Ishikawa (cell line): ENCODE measurements at regions not wholly inside any gene's neighbourhood (a gene's known extent, or its start where the extent isn't known, plus 50 kb on each side); places are given as distances from the start of the nearest gene placed in this dataset.

ENCODE experiments used
- CEBPB ChIP-seq: IDR thresholded peaks from 2 replicates; pipeline ENCODE4 v1.6.1; 2012
- CREB1 ChIP-seq: IDR thresholded peaks from 2 replicates; pipeline ENCODE4 v1.6.1; 2012; ENCODE audit warnings: low read depth
- EGR1 ChIP-seq: IDR thresholded peaks from 2 replicates; pipeline ENCODE4 v1.6.1; 2012
- EP300 ChIP-seq: IDR thresholded peaks from 2 replicates; pipeline ENCODE4 v1.6.1; 2012; ENCODE audit warnings: borderline replicate concordance
- FOXM1 ChIP-seq: IDR thresholded peaks from 2 replicates; pipeline ENCODE4 v1.6.1; 2012; ENCODE audit warnings: low read depth, borderline replicate concordance
- NFIC ChIP-seq: IDR thresholded peaks from 2 replicates; pipeline ENCODE4 v1.6.1; 2012
- RAD21 ChIP-seq: IDR thresholded peaks from 2 replicates; pipeline ENCODE4 v1.6.1; 2012; ENCODE audit warnings: low read depth
- TAF1 ChIP-seq: IDR thresholded peaks from 2 replicates; pipeline ENCODE4 v1.6.1; 2012; ENCODE audit warnings: low read depth, mild to moderate bottlenecking
- TCF12 ChIP-seq: IDR thresholded peaks from 2 replicates; pipeline ENCODE4 v1.6.1; 2012; ENCODE audit warnings: low read depth
- TEAD4 ChIP-seq: IDR thresholded peaks from 2 replicates; pipeline ENCODE4 v1.6.1; 2012
- YY1 ChIP-seq: IDR thresholded peaks from 2 replicates; pipeline ENCODE4 v1.6.1; 2012; ENCODE audit warnings: low read depth
- ZBTB7A ChIP-seq: IDR thresholded peaks from 2 replicates; pipeline ENCODE4 v1.6.1; 2012; ENCODE audit warnings: low read depth
- TF ChIP-seq, protein P1 (sequence below): IDR thresholded peaks from 2 replicates; pipeline ENCODE4 v1.6.1; 2012
- TF ChIP-seq, protein P2 (sequence below): IDR thresholded peaks from 2 replicates; pipeline ENCODE4 v1.6.1; 2012; ENCODE audit warnings: low read depth, mild to moderate bottlenecking
- TF ChIP-seq, protein P3 (sequence below): IDR thresholded peaks from 2 replicates; pipeline ENCODE4 v1.6.1; 2012

DNA sequence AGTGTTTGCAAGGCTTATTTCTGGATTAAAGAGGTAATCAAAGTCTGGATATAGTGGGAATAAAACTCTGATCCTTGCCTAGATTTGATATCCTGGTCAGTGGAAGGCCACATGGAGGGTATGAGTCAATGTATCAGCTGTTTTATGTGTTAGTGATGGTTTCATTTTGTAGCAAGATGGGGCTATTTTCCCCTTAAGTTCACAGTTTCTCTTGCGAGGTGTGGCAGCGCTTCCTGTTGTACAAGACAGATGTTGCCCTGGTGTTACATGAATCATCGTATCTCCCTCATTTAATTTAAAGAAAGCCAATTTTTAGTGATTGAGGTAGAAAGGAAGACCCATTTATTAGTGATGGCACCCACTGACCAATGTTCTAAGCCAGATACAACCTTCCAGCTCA, 220.2 kb downstream of the DUSP10 start:
- TF ChIP-seq YY1 (no peak), NFIC (no peak), TCF12 (no peak), FOXM1 (no peak), CREB1 (no peak), EP300 (no peak), EGR1 (no peak)
- TF ChIP-seq, protein P1, sequence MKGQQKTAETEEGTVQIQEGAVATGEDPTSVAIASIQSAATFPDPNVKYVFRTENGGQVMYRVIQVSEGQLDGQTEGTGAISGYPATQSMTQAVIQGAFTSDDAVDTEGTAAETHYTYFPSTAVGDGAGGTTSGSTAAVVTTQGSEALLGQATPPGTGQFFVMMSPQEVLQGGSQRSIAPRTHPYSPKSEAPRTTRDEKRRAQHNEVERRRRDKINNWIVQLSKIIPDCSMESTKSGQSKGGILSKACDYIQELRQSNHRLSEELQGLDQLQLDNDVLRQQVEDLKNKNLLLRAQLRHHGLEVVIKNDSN: no peak
- TF ChIP-seq, protein P2, sequence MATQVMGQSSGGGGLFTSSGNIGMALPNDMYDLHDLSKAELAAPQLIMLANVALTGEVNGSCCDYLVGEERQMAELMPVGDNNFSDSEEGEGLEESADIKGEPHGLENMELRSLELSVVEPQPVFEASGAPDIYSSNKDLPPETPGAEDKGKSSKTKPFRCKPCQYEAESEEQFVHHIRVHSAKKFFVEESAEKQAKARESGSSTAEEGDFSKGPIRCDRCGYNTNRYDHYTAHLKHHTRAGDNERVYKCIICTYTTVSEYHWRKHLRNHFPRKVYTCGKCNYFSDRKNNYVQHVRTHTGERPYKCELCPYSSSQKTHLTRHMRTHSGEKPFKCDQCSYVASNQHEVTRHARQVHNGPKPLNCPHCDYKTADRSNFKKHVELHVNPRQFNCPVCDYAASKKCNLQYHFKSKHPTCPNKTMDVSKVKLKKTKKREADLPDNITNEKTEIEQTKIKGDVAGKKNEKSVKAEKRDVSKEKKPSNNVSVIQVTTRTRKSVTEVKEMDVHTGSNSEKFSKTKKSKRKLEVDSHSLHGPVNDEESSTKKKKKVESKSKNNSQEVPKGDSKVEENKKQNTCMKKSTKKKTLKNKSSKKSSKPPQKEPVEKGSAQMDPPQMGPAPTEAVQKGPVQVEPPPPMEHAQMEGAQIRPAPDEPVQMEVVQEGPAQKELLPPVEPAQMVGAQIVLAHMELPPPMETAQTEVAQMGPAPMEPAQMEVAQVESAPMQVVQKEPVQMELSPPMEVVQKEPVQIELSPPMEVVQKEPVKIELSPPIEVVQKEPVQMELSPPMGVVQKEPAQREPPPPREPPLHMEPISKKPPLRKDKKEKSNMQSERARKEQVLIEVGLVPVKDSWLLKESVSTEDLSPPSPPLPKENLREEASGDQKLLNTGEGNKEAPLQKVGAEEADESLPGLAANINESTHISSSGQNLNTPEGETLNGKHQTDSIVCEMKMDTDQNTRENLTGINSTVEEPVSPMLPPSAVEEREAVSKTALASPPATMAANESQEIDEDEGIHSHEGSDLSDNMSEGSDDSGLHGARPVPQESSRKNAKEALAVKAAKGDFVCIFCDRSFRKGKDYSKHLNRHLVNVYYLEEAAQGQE: no peak
- TF ChIP-seq, protein P3, sequence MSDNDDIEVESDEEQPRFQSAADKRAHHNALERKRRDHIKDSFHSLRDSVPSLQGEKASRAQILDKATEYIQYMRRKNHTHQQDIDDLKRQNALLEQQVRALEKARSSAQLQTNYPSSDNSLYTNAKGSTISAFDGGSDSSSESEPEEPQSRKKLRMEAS: no peak

DNA sequence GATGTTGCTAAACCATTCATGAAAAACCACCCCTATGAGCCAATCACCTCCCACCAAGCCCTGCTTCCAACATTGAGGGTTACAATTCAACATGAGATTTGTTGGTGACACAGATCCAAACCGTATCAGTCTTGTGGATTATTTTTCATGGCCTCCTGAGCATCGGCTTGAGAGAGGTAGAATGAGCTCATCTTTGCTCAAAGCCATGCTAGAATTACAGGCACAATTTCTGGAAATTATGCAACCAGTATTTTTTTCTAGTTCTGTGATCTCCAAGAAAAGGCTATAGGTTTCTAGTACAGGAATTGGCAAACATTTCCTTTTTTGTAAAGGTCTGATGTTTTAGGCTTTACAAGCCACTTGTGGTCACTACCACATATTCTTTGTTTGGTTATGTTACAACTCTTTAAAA, 219.4 kb downstream of the DUSP10 start:
- TF ChIP-seq, protein P2: no peak
- no peak for TF ChIP-seq FOXM1
- TF ChIP-seq EP300: no peak
- no peak for TF ChIP-seq TAF1
- TF ChIP-seq, protein P3: no peak
- TF ChIP-seq ZBTB7A: no peak
- TF ChIP-seq YY1: no peak
- TF ChIP-seq EGR1: no peak
- no peak for TF ChIP-seq NFIC
- no peak for TF ChIP-seq TCF12
- no peak for TF ChIP-seq CEBPB
- TF ChIP-seq CREB1: no peak
- TF ChIP-seq TEAD4: no peak

DNA sequence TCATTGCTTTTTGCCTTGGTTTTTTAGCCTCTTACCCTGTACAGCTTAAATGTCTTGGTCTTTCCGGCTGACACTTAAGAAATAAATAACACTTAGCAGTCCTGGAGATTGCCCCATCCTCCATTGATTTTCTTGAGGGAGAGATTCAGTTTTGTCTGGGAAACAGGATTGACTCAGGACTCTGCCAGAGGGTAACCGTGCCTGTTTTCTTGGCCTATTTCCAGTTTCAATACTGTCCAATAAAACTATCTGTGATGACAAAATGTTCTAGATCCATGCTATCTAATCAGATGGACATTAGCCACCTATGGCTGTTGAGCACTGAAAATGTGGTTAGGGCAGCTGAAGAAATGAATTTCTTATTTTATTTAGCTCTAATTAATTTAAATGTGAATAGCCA, 216.1 kb downstream of the DUSP10 start:
- TF ChIP-seq EP300 (no peak), ZBTB7A (no peak), CEBPB (no peak), EGR1 (no peak), TCF12 (no peak)
- TF ChIP-seq, protein P3: no peak
- TF ChIP-seq, protein P2: no peak
- TF ChIP-seq, protein P1: no peak

DNA sequence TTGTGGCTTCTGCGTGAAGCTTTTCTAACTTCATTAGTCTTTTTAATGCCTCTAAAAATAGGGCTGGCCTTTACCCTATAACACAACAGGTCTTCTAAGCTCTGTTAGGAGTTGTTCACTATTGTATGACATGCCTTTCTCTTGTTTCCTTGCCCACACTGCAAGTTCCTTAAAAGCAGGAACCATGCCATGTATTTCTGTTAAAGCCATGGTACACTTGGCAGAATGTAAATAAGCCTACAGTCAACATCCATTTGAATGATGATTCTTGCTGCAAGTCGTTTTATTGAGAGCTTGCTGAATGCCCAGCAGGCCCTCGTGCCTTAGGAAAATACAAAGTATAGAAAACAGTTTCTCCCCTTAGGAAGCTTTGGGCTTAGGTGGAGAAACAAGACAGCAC, 214.6 kb downstream of the DUSP10 start:
- TF ChIP-seq EP300 (no peak), EGR1 (no peak), RAD21 (no peak), ZBTB7A (no peak), CREB1 (no peak), TCF12 (no peak), YY1 (no peak), TEAD4 (no peak), TAF1 (no peak), FOXM1 (no peak), CEBPB (no peak), NFIC (no peak)
- TF ChIP-seq, protein P2: no peak
- TF ChIP-seq, protein P3: no peak
- TF ChIP-seq, protein P1: no peak
